ENCODE measurements at regions not wholly inside any gene's neighbourhood (a gene's known extent, or its start where the extent isn't known, plus 50 kb on each side); places are given as distances from the start of the nearest gene placed in this dataset.

GRCh38 chr2:195307751-195308150, 349.3 kb upstream of the SLC39A10 start:
- H3K27me3 ChIP-seq (ENCODE audit: control insufficient read depth in 2 of 2, insufficient read depth in 1 of 2, low read length in 1 of 2): no peaks in the 10 kb centered on the region
- WGBS: 96% methylated on average over 7 of the region's 7 CpGs

GRCh38 chr2:195304310-195304709, 352.7 kb upstream of the SLC39A10 start:
- no peaks in the 10 kb centered on the region for H3K36me3 ChIP-seq (ENCODE audit: control insufficient read depth in 2 of 2, insufficient read depth in 2 of 2, low read length in 1 of 2)
- WGBS: 95% methylated on average over 5 of the region's 5 CpGs
- peak in 2 of 9 donors; percentile 11 to 26 for DNase-seq (ENCODE audit: low read depth in 6 of 9, low spot score in 9 of 9)
- no peaks in the 10 kb centered on the region for H3K4me1 ChIP-seq (ENCODE audit: control insufficient read depth in 2 of 2, insufficient read depth in 2 of 2, low read length in 2 of 2)
- H3K9me3 ChIP-seq (ENCODE audit: control insufficient read depth in 2 of 2, insufficient read depth in 1 of 2, low read length in 1 of 2): no peaks in the 10 kb centered on the region
- no peaks in the 10 kb centered on the region for H3K27me3 ChIP-seq (ENCODE audit: control insufficient read depth in 2 of 2, insufficient read depth in 1 of 2, low read length in 1 of 2)
- no peak overlapping the region for H3K4me3 ChIP-seq (ENCODE audit: low read length in 2 of 2)
- H3K27ac ChIP-seq (ENCODE audit: low read depth in 1 of 2, low read length in 1 of 2): no peak overlapping the region

More at GRCh38 chr2:195307751-195308150, 349.3 kb upstream of the SLC39A10 start:
- Histone ChIP-seq H3K9me3 (ENCODE audit: control insufficient read depth in 2 of 2, insufficient read depth in 1 of 2, low read length in 1 of 2) (no peaks in the 10 kb centered on the region), H3K4me3 (ENCODE audit: low read length in 2 of 2) (no peak overlapping the region), H3K4me1 (ENCODE audit: control insufficient read depth in 2 of 2, insufficient read depth in 2 of 2, low read length in 2 of 2) (no peaks in the 10 kb centered on the region), H3K36me3 (ENCODE audit: control insufficient read depth in 2 of 2, insufficient read depth in 2 of 2, low read length in 1 of 2) (no peaks in the 10 kb centered on the region), H3K27ac (ENCODE audit: low read depth in 1 of 2, low read length in 1 of 2) (no peak overlapping the region)
- DNase-seq (ENCODE audit: low read depth in 6 of 9, low spot score in 9 of 9): no peak

- WGBS: 96% methylated on average over 2 of the region's 2 CpGs
Observed at GRCh38 chr2:195300631-195301030, 356.4 kb upstream of the SLC39A10 start.

GRCh38 chr2:195299600-195299999, 357.4 kb upstream of the SLC39A10 start:
- 99% methylated on average over 1 of the region's 1 CpG for WGBS
- no peak overlapping the region for H3K4me3 ChIP-seq (ENCODE audit: low read length in 2 of 2)
- no peak for DNase-seq (ENCODE audit: low read depth in 6 of 9, low spot score in 9 of 9)
- no peaks in the 10 kb centered on the region for H3K27me3 ChIP-seq (ENCODE audit: control insufficient read depth in 2 of 2, insufficient read depth in 1 of 2, low read length in 1 of 2)
- H3K9me3 ChIP-seq (ENCODE audit: control insufficient read depth in 2 of 2, insufficient read depth in 1 of 2, low read length in 1 of 2): no peaks in the 10 kb centered on the region
- H3K4me1 ChIP-seq (ENCODE audit: control insufficient read depth in 2 of 2, insufficient read depth in 2 of 2, low read length in 2 of 2): no peaks in the 10 kb centered on the region
- H3K27ac ChIP-seq (ENCODE audit: low read depth in 1 of 2, low read length in 1 of 2): no peak overlapping the region
- no peaks in the 10 kb centered on the region for H3K36me3 ChIP-seq (ENCODE audit: control insufficient read depth in 2 of 2, insufficient read depth in 2 of 2, low read length in 1 of 2)

More at GRCh38 chr2:195300631-195301030, 356.4 kb upstream of the SLC39A10 start:
- no peak for DNase-seq (ENCODE audit: low read depth in 6 of 9, low spot score in 9 of 9)
- H3K36me3 ChIP-seq (ENCODE audit: control insufficient read depth in 2 of 2, insufficient read depth in 2 of 2, low read length in 1 of 2): no peaks in the 10 kb centered on the region
- H3K4me1 ChIP-seq (ENCODE audit: control insufficient read depth in 2 of 2, insufficient read depth in 2 of 2, low read length in 2 of 2): no peaks in the 10 kb centered on the region
- H3K9me3 ChIP-seq (ENCODE audit: control insufficient read depth in 2 of 2, insufficient read depth in 1 of 2, low read length in 1 of 2): no peaks in the 10 kb centered on the region
- H3K27ac ChIP-seq (ENCODE audit: low read depth in 1 of 2, low read length in 1 of 2): no peak overlapping the region
- H3K27me3 ChIP-seq (ENCODE audit: control insufficient read depth in 2 of 2, insufficient read depth in 1 of 2, low read length in 1 of 2): no peaks in the 10 kb centered on the region
- no peak overlapping the region for H3K4me3 ChIP-seq (ENCODE audit: low read length in 2 of 2)

GRCh38 chr2:195296490-195296889, 360.5 kb upstream of the SLC39A10 start:
- no peak for DNase-seq (ENCODE audit: low read depth in 6 of 9, low spot score in 9 of 9)
- Histone ChIP-seq H3K27ac (ENCODE audit: low read depth in 1 of 2, low read length in 1 of 2) (no peak overlapping the region), H3K27me3 (ENCODE audit: control insufficient read depth in 2 of 2, insufficient read depth in 1 of 2, low read length in 1 of 2) (no peaks in the 10 kb centered on the region), H3K4me3 (ENCODE audit: low read length in 2 of 2) (no peak overlapping the region), H3K9me3 (ENCODE audit: control insufficient read depth in 2 of 2, insufficient read depth in 1 of 2, low read length in 1 of 2) (no peaks in the 10 kb centered on the region), H3K4me1 (ENCODE audit: control insufficient read depth in 2 of 2, insufficient read depth in 2 of 2, low read length in 2 of 2) (no peaks in the 10 kb centered on the region), H3K36me3 (ENCODE audit: control insufficient read depth in 2 of 2, insufficient read depth in 2 of 2, low read length in 1 of 2) (no peaks in the 10 kb centered on the region)
- WGBS: 94% methylated on average over 1 of the region's 1 CpG

GRCh38 chr2:195289081-195289480, 367.9 kb upstream of the SLC39A10 start:
- H3K9me3 ChIP-seq (ENCODE audit: control insufficient read depth in 2 of 2, insufficient read depth in 1 of 2, low read length in 1 of 2): no peaks in the 10 kb centered on the region
- no peaks in the 10 kb centered on the region for H3K4me1 ChIP-seq (ENCODE audit: control insufficient read depth in 2 of 2, insufficient read depth in 2 of 2, low read length in 2 of 2)
- H3K4me3 ChIP-seq (ENCODE audit: low read length in 2 of 2): no peak overlapping the region
- DNase-seq (ENCODE audit: low read depth in 6 of 9, low spot score in 9 of 9): no peak
- no peaks in the 10 kb centered on the region for H3K36me3 ChIP-seq (ENCODE audit: control insufficient read depth in 2 of 2, insufficient read depth in 2 of 2, low read length in 1 of 2)
- no peak overlapping the region for H3K27ac ChIP-seq (ENCODE audit: low read depth in 1 of 2, low read length in 1 of 2)
- no peaks in the 10 kb centered on the region for H3K27me3 ChIP-seq (ENCODE audit: control insufficient read depth in 2 of 2, insufficient read depth in 1 of 2, low read length in 1 of 2)

GRCh38 chr2:195279840-195280427, 377.1 kb upstream of the SLC39A10 start:
- no peaks in the 10 kb centered on the region for H3K27me3 ChIP-seq (ENCODE audit: control insufficient read depth in 2 of 2, insufficient read depth in 1 of 2, low read length in 1 of 2)
- H3K9me3 ChIP-seq (ENCODE audit: control insufficient read depth in 2 of 2, insufficient read depth in 1 of 2, low read length in 1 of 2): no peaks in the 10 kb centered on the region
- no peaks in the 10 kb centered on the region for H3K36me3 ChIP-seq (ENCODE audit: control insufficient read depth in 2 of 2, insufficient read depth in 2 of 2, low read length in 1 of 2)
- H3K4me3 ChIP-seq (ENCODE audit: low read length in 2 of 2): no peak overlapping the region
- DNase-seq (ENCODE audit: low read depth in 6 of 9, low spot score in 9 of 9): no peak
- no peaks in the 10 kb centered on the region for H3K4me1 ChIP-seq (ENCODE audit: control insufficient read depth in 2 of 2, insufficient read depth in 2 of 2, low read length in 2 of 2)
- H3K27ac ChIP-seq (ENCODE audit: low read depth in 1 of 2, low read length in 1 of 2): no peak overlapping the region
- WGBS: 82% methylated on average over 1 of the region's 1 CpG

- Histone ChIP-seq H3K4me3 (ENCODE audit: low read length in 2 of 2) (no peak overlapping the region), H3K4me1 (ENCODE audit: control insufficient read depth in 2 of 2, insufficient read depth in 2 of 2, low read length in 2 of 2) (no peaks in the 10 kb centered on the region), H3K27me3 (ENCODE audit: control insufficient read depth in 2 of 2, insufficient read depth in 1 of 2, low read length in 1 of 2) (no peaks in the 10 kb centered on the region), H3K27ac (ENCODE audit: low read depth in 1 of 2, low read length in 1 of 2) (no peak overlapping the region), H3K9me3 (ENCODE audit: control insufficient read depth in 2 of 2, insufficient read depth in 1 of 2, low read length in 1 of 2) (no peaks in the 10 kb centered on the region), H3K36me3 (ENCODE audit: control insufficient read depth in 2 of 2, insufficient read depth in 2 of 2, low read length in 1 of 2) (no peaks in the 10 kb centered on the region)
- WGBS: 95% methylated on average over 5 of the region's 5 CpGs
- no peak for DNase-seq (ENCODE audit: low read depth in 6 of 9, low spot score in 9 of 9)
Observed at GRCh38 chr2:195270466-195271039, 386.5 kb upstream of the SLC39A10 start.

- no peaks in the 10 kb centered on the region for H3K4me1 ChIP-seq (ENCODE audit: control insufficient read depth in 2 of 2, insufficient read depth in 2 of 2, low read length in 2 of 2)
- no peaks in the 10 kb centered on the region for H3K36me3 ChIP-seq (ENCODE audit: control insufficient read depth in 2 of 2, insufficient read depth in 2 of 2, low read length in 1 of 2)
- H3K27me3 ChIP-seq (ENCODE audit: control insufficient read depth in 2 of 2, insufficient read depth in 1 of 2, low read length in 1 of 2): no peaks in the 10 kb centered on the region
- no peak overlapping the region for H3K4me3 ChIP-seq (ENCODE audit: low read length in 2 of 2)
- H3K27ac ChIP-seq (ENCODE audit: low read depth in 1 of 2, low read length in 1 of 2): no peak overlapping the region
- no peaks in the 10 kb centered on the region for H3K9me3 ChIP-seq (ENCODE audit: control insufficient read depth in 2 of 2, insufficient read depth in 1 of 2, low read length in 1 of 2)
- no peak for DNase-seq (ENCODE audit: low read depth in 6 of 9, low spot score in 9 of 9)
- WGBS: 92% methylated on average over 6 of the region's 6 CpGs
Observed at GRCh38 chr2:195269220-195269619, 387.8 kb upstream of the SLC39A10 start.

Measured in thymus (tissue), 11 donors.